ENCODE measurements at regions not wholly inside any gene's neighbourhood (a gene's known extent, or its start where the extent isn't known, plus 50 kb on each side); places are given as distances from the start of the nearest gene placed in this dataset.

DNA sequence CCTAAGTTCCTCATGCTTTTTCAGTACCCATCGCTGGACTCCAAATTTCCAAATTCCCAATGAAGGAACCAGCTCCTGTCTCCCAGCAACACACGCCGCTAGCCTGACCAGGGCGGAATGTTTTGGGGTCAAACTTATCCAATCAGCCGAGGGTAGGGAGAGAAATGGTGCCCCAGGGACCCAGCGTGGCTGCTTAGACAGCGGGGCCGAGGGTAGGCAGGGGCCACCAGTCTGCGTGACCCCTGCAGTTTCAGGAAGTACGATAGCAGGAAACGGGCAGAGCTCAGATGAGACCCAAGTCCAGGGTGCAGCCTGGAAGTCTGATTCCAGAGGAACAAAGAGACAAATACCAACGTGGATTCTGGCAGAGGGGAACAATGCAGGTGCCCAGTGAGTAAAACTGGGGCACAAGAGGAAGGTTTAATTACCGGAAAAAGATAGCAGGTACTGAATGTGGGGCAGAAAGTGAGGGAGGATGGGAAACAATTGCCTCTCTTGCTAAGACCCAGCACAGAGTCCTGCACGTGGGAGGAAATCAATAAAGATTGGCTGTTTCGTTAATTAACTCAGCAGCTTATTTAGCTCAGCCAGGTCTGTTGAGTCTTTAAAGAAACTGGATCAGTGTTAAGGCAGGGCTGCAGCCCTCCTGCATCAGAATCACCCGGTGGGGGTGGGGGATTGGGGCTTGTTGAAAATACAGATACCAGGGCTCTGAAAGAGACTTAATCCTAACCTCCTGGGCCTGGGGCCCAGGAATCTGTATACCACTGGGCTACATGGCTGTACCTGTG is 50.4 kb upstream of the NFE2L3 start:
- Histone ChIP-seq H3K27me3 (peaks cover 12% of the 10 kb centered on the region), H3K27ac (peak overlapping the region in 3 of 4 donors; percentile 42 to 54 (median 54)), H3K4me1 (no peaks in the 10 kb centered on the region), H3K4me3 (peak overlapping the region in 1 of 2 donors; percentile 19), H3K9me3 (no peaks in the 10 kb centered on the region), H3K36me3 (no peaks in the 10 kb centered on the region)
- ATAC-seq, result peak; percentile 68
- TF ChIP-seq POLR2A (IDR thresholded peaks at IDR 0.05), result peak in 1 of 2 donors; percentile 21
- TF ChIP-seq EP300 (IDR thresholded peaks at IDR 0.05), result no peak
- 37 to 47% methylated on average over 5 to 10 of the region's 16 CpGs for WGBS, 2 donors (ENCODE audit: low coverage in 1 of 2)

DNA sequence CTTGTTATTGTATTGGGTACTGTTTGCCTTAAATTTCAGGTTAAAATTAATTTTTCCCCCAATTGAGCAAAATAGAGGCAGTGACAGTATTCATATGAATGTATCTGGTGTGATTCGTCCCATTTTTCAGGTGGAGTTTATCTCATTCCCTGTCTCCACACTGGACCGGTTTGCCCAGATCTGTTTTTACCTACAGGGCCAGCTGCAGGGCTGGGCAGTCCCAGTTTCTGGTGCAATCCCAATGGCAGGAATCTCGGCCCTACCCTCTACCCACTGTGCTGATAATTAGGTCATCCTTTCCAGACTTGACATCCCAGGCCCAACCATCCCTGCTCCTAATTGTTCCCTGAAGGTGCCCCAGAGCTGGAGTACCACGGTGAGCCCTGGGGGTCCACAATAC is 49.8 kb upstream of the NFE2L3 start:
- 76 to 80% methylated on average over 1 to 3 of the region's 4 CpGs for WGBS, 2 donors (ENCODE audit: low coverage in 1 of 2)
- TF ChIP-seq, protein P1, sequence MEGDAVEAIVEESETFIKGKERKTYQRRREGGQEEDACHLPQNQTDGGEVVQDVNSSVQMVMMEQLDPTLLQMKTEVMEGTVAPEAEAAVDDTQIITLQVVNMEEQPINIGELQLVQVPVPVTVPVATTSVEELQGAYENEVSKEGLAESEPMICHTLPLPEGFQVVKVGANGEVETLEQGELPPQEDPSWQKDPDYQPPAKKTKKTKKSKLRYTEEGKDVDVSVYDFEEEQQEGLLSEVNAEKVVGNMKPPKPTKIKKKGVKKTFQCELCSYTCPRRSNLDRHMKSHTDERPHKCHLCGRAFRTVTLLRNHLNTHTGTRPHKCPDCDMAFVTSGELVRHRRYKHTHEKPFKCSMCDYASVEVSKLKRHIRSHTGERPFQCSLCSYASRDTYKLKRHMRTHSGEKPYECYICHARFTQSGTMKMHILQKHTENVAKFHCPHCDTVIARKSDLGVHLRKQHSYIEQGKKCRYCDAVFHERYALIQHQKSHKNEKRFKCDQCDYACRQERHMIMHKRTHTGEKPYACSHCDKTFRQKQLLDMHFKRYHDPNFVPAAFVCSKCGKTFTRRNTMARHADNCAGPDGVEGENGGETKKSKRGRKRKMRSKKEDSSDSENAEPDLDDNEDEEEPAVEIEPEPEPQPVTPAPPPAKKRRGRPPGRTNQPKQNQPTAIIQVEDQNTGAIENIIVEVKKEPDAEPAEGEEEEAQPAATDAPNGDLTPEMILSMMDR (IDR thresholded peaks at IDR 0.05), result no peak
- no peak for TF ChIP-seq POLR2AphosphoS5 (IDR thresholded peaks at IDR 0.05)
- Histone ChIP-seq H3K27me3 (peaks cover 18% of the 10 kb centered on the region), H3K9me3 (no peaks in the 10 kb centered on the region), H3K27ac (peak overlapping the region in 3 of 4 donors; percentile 42 to 54 (median 54)), H3K4me3 (peak overlapping the region in 1 of 2 donors; percentile 19), H3K4me1 (no peaks in the 10 kb centered on the region), H3K36me3 (no peaks in the 10 kb centered on the region)
- ATAC-seq, result no peak

Small RNA genes lying in the stretch of these regions (small RNA-seq; reads per million reads assigned to genes)
- gene MIR148A, result 888 to 2,987 (median 1,509) reads per million in 4 donors

All from gastroesophageal sphincter (tissue), 4 donors.